Spleen (tissue), 11 donors: ENCODE measurements at regions not wholly inside any gene's neighbourhood (a gene's known extent, or its start where the extent isn't known, plus 50 kb on each side); places are given as distances from the start of the nearest gene placed in this dataset.

Source experiments
- DNase-seq: peaks from one replicate; pipeline ENCODE4 v3.0.0-alpha.2; 2020
- H3K27ac ChIP-seq, 8 donors: fragments of 200-600 bp; sonication (generic) in 7 of 8; 1 replicate in 4 of 8; 2 replicates in 4 of 8; pipeline versions ENCODE4 v1.5.0 to v1.8.0; 2016 to 2021; ENCODE audit warnings: inconsistent platforms in 4 of 8, mild to moderate bottlenecking in 4 of 8, moderate library complexity in 1 of 8
- H3K27me3 ChIP-seq, 7 donors: fragments of 200-600 bp; sonication (generic) in 6 of 7; replicated peaks in 1 of 7; 1 replicate in 4 of 7; 2 replicates in 3 of 7; pipeline versions ENCODE4 v1.5.0 to v1.8.0; 2016 to 2021; ENCODE audit warnings: inconsistent platforms in 3 of 7, mild to moderate bottlenecking in 1 of 7
- H3K36me3 ChIP-seq, 6 donors: fragments of 200-600 bp; sonication (generic) in 5 of 6; 1 replicate in 4 of 6; 2 replicates in 2 of 6; pipeline versions ENCODE4 v1.5.0 to v1.8.0; 2016 to 2021; ENCODE audit warnings: inconsistent platforms in 2 of 6
- H3K4me1 ChIP-seq, 6 donors: fragments of 200-600 bp; sonication (generic) in 5 of 6; 1 replicate in 3 of 6; 2 replicates in 3 of 6; pipeline versions ENCODE4 v1.5.0 to v1.8.0; 2016 to 2021; ENCODE audit warnings: inconsistent platforms in 3 of 6
- H3K4me3 ChIP-seq, 8 donors: fragments of 200-600 bp; sonication (generic) in 7 of 8; 1 replicate in 4 of 8; 2 replicates in 4 of 8; pipeline versions ENCODE4 v1.5.0 to v1.8.0; 2016 to 2021; ENCODE audit warnings: inconsistent platforms in 4 of 8, mild to moderate bottlenecking in 4 of 8, moderate library complexity in 2 of 8
- H3K9me3 ChIP-seq, 8 donors: fragments of 200-600 bp; sonication (generic) in 7 of 8; 1 replicate in 4 of 8; 2 replicates in 4 of 8; pipeline versions ENCODE4 v1.5.0 to v1.8.0; 2016 to 2021; ENCODE audit warnings: inconsistent platforms in 4 of 8
- POLR2A ChIP-seq, 3 donors: fragments of 450-650 bp; IDR thresholded peaks; one replicate each; pipeline ENCODE4 v1.5.1; 2017; ENCODE audit warnings: antibody characterized with exemption in 3 of 3, mild to moderate bottlenecking in 1 of 3
- POLR2AphosphoS5 ChIP-seq, 3 donors: sonication (generic); formaldehyde crosslinking; IDR thresholded peaks; one replicate each; pipeline ENCODE4 v1.5.1; 2017; ENCODE audit warnings: antibody characterized with exemption in 3 of 3
- WGBS, 5 donors: extraction: QIAGEN DNeasy Blood & Tissue Kit in 3 of 5; methylation state at CpG; one replicate each; pipeline versions ENCODE4 v1.1.5 to v1.1.7; 2013 to 2018; 5-methylcytosine and 5-hydroxymethylcytosine counted together
- intact Hi-C: fragments of 100-400 bp; cut with DNase I; formaldehyde crosslinking; loops from one replicate; pipeline ENCODE4 v1.15.0; 2023; ENCODE audit warnings: low total_unique reads
- TF ChIP-seq, protein P1 (sequence below), 11 experiments: fragments of 200-600 bp in 7 of 11; fragments of 450-650 bp in 4 of 11; sonication (generic) in 4 of 11; IDR thresholded peaks in 8 of 11; conservative IDR thresholded peaks in 3 of 11; 1 replicate in 7 of 11; 2 replicates in 4 of 11; pipeline versions ENCODE4 v1.4.0 to v1.8.0; 2016 to 2021; ENCODE audit warnings: antibody characterized with exemption in 11 of 11, inconsistent platforms in 4 of 11, mild to moderate bottlenecking in 1 of 11
- donor health status: healthy with polysubstance abuse.
- donor health status: DM: no; HTN: no; CAD: no; lungs with moderate emphysema.
- donor health status: DM: no; HTN: no; CAD: no.
- donor health status: Bipolar disorder and iron deficiency.
- donor health status: healthy.
- donor health status: DM: no; HTN: no; CAD: no.
- donor health status: DM: yes; HTN: yes; CAD: no.

DNA sequence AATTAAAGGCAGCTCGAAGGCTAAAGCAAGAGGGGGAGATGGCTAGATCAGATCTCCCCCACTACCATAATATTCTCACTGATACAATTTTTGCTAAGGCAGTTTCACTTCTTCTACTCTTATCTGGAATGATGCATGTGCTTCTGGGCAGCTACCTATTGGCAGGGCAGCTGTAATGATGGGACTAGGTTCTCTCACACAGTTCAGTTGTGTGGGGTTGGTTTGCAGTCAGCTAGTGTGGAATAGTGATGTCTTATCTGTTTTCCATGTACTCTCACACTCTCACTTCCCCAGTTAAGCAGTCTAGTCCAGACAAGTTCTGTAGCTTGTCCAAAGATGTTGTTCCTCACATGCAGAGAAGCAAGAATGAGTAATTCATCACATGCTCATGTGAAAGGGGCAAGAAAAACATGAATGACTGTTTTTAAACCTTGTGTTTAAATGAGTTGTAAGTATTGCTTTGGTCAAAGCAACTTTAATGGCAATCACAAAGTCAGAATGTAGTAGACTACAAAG, 836.1 kb downstream of the CBLN2 start:
- WGBS, 5 donors = 51 to 78% (median 67%) methylated on average over 1 of the region's 1 CpG
- no peaks in the 10 kb centered on the region for H3K4me1 ChIP-seq
- H3K27ac ChIP-seq = no peak overlapping the region
- no peak overlapping the region for H3K4me3 ChIP-seq
- DNase-seq = no peak
- H3K27me3 ChIP-seq = no peaks in the 10 kb centered on the region
- no peaks in the 10 kb centered on the region for H3K9me3 ChIP-seq
- no peaks in the 10 kb centered on the region for H3K36me3 ChIP-seq
- no peak for TF ChIP-seq POLR2A (IDR thresholded peaks at IDR 0.05)
- TF ChIP-seq, protein P1, sequence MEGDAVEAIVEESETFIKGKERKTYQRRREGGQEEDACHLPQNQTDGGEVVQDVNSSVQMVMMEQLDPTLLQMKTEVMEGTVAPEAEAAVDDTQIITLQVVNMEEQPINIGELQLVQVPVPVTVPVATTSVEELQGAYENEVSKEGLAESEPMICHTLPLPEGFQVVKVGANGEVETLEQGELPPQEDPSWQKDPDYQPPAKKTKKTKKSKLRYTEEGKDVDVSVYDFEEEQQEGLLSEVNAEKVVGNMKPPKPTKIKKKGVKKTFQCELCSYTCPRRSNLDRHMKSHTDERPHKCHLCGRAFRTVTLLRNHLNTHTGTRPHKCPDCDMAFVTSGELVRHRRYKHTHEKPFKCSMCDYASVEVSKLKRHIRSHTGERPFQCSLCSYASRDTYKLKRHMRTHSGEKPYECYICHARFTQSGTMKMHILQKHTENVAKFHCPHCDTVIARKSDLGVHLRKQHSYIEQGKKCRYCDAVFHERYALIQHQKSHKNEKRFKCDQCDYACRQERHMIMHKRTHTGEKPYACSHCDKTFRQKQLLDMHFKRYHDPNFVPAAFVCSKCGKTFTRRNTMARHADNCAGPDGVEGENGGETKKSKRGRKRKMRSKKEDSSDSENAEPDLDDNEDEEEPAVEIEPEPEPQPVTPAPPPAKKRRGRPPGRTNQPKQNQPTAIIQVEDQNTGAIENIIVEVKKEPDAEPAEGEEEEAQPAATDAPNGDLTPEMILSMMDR (IDR thresholded peaks at IDR 0.05 in 8 of 11, conservative IDR thresholded peaks at IDR 0.05 in 3 of 11) = no peak
- no peak for TF ChIP-seq POLR2AphosphoS5 (IDR thresholded peaks at IDR 0.05)
- intact Hi-C loops = no loop called here

DNA sequence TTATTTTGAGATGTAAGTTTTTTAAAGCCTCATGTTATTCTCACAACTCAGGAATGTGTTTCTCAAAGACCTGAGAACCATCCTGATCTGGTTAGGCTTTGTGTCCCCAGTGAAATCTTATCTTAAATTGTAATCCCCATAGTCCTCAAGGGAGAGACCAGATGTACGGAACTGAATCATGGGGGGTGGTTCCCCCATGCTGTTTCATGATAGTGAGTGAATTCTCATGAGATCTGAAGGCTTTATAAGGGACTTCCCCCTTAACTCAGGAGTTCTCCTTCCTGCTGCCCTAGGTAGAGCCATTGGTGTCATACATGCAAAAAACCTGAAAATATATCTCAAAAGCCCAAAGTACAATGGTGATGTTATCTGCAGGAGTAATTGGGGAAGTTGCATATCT, 836.7 kb downstream of the CBLN2 start:
- H3K27ac ChIP-seq = no peak overlapping the region

DNA sequence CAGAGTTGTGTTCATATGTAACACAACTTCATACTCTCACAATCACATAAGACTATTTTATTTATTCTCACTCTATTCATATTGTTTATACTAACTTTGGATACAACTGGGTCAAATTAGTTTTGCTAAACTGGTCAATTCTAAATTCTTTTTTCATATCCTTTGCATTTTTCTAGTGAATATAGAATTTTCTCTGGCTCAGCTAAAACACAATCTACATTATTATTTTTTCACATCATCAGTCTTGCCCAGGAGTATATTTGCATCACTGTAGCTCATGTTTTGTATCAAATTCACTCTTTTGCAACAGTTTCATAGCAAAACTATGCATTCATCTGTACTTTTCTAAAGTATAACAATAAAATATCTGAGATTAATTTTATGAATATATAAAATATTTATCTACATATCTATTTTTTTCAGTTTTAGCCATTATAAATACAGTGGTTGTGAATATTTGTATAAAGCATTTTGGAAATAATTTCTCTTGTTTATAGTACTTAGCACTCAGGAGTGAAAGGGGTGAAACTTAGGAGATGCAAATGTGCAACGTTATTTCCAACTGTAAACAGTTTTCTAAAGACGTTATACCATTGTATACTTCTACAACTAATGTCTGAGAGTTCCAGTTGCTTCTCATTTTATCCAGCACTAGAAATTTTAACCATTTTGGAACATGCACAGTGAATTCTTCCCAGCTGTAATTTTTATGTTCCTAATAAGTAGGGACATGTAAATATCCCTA, 854.6 kb downstream of the CBLN2 start:
- intact Hi-C loops = no loop called here
- Histone ChIP-seq H3K36me3 (no peaks in the 10 kb centered on the region), H3K27ac (no peak overlapping the region), H3K4me1 (no peaks in the 10 kb centered on the region), H3K27me3 (no peaks in the 10 kb centered on the region), H3K9me3 (peaks cover 0 to 2% (median 0%) of the 10 kb centered on the region in 8 donors), H3K4me3 (no peak overlapping the region)
- DNase-seq = no peak
- 65 to 81% (median 76%) methylated on average over 2 of the region's 2 CpGs for WGBS, 5 donors
- TF ChIP-seq POLR2A (IDR thresholded peaks at IDR 0.05) (no peak), POLR2AphosphoS5 (IDR thresholded peaks at IDR 0.05) (no peak)
- TF ChIP-seq, protein P1 (IDR thresholded peaks at IDR 0.05 in 8 of 11, conservative IDR thresholded peaks at IDR 0.05 in 3 of 11) = no peak

More for the DNA sequence above, 836.7 kb downstream of the CBLN2 start:
- no peak for DNase-seq
- TF ChIP-seq POLR2A (IDR thresholded peaks at IDR 0.05) (no peak), POLR2AphosphoS5 (IDR thresholded peaks at IDR 0.05) (no peak)
- TF ChIP-seq, protein P1 (IDR thresholded peaks at IDR 0.05 in 8 of 11, conservative IDR thresholded peaks at IDR 0.05 in 3 of 11) = no peak
- no peaks in the 10 kb centered on the region for H3K27me3 ChIP-seq
- intact Hi-C loops = no loop called here
- H3K9me3 ChIP-seq = no peaks in the 10 kb centered on the region
- H3K4me3 ChIP-seq = no peak overlapping the region
- H3K4me1 ChIP-seq = no peaks in the 10 kb centered on the region
- H3K36me3 ChIP-seq = no peaks in the 10 kb centered on the region
- WGBS, 5 donors = 60 to 85% (median 73%) methylated on average over 1 of the region's 1 CpG

DNA sequence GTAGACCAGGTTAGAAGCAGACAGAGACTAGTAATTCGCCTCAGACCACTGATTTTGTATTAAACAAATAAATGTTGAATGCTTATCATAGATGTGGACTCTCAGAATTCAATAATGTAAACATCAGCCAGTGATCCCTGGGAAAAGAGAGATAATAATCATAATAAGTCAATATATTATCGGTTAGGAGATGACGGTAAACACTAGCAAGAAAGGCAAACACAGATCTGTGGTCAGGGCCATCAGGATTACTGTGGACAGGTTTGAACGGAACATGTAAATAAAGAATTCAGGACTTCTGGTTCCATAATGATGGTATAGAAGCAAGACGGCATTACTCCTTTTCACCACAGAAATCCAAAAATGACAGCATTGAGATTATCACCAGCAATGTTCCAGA, 861.6 kb downstream of the CBLN2 start:
- intact Hi-C loops = no loop called here
- Histone ChIP-seq H3K27me3 (no peaks in the 10 kb centered on the region), H3K36me3 (no peaks in the 10 kb centered on the region), H3K9me3 (peaks cover 0 to 24% (median 19%) of the 10 kb centered on the region in 8 donors), H3K4me3 (no peak overlapping the region), H3K4me1 (no peaks in the 10 kb centered on the region), H3K27ac (no peak overlapping the region)
- TF ChIP-seq, protein P1 (IDR thresholded peaks at IDR 0.05 in 8 of 11, conservative IDR thresholded peaks at IDR 0.05 in 3 of 11) = no peak
- TF ChIP-seq POLR2AphosphoS5 (IDR thresholded peaks at IDR 0.05) (no peak), POLR2A (IDR thresholded peaks at IDR 0.05) (no peak)
- WGBS, 5 donors = 81 to 90% (median 83%) methylated on average over 5 of the region's 5 CpGs
- no peak for DNase-seq
